GM23338 (cell line): ENCODE measurements at regions not wholly inside any gene's neighbourhood (a gene's known extent, or its start where the extent isn't known, plus 50 kb on each side); places are given as distances from the start of the nearest gene placed in this dataset.

ENCODE experiments used
- CTCF ChIP-seq, 2 experiments: fragments of 200-600 bp in 1 of 2; sonication (generic) in 1 of 2; conservative IDR thresholded peaks; 2 replicates each; pipeline versions ENCODE4 v1.5.1 to v1.6.1; 2016 to 2017; ENCODE audit warnings: antibody characterized with exemption in 2 of 2, low read depth in 2 of 2, mild to moderate bottlenecking in 2 of 2, moderate library complexity in 1 of 2
- EZH2 ChIP-seq: fragments of 200-600 bp; sonication (generic); IDR thresholded peaks from one replicate; pipeline ENCODE4 v1.8.0; 2017; ENCODE audit warnings: antibody characterized with exemption, mild to moderate bottlenecking, low read depth; ENCODE audit not compliant: unreplicated experiment
- EZH2phosphoT487 ChIP-seq: fragments of 200-600 bp; sonication (generic); IDR thresholded peaks from one replicate; pipeline ENCODE4 v1.8.1; 2018; ENCODE audit warnings: antibody characterized with exemption; ENCODE audit not compliant: unreplicated experiment
- NANOG ChIP-seq: IDR thresholded peaks from 2 replicates; pipeline ENCODE4 v1.6.1; 2016; ENCODE audit warnings: antibody characterized with exemption, borderline replicate concordance
- POLR2AphosphoS5 ChIP-seq: IDR thresholded peaks from 2 replicates; pipeline ENCODE4 v1.6.1; 2016; ENCODE audit warnings: antibody characterized with exemption, low read depth
- REST ChIP-seq: IDR thresholded peaks from one replicate; pipeline ENCODE4 v1.6.1; 2018; ENCODE audit warnings: antibody characterized with exemption; ENCODE audit not compliant: unreplicated experiment

- no peak for TF ChIP-seq CTCF (conservative IDR thresholded peaks at IDR 0.05; ENCODE audit: low read depth in 2 of 2)
- TF ChIP-seq POLR2AphosphoS5: no peak
- no peak for TF ChIP-seq REST
- TF ChIP-seq EZH2: no peak
- no peak for TF ChIP-seq NANOG
- TF ChIP-seq EZH2phosphoT487: no peak
Measured at GRCh38 chr4:18571301-18571761, 549.8 kb upstream of the LCORL start.
